HCT116 (cell line): ENCODE measurements at regions not wholly inside any gene's neighbourhood (a gene's known extent, or its start where the extent isn't known, plus 50 kb on each side); places are given as distances from the start of the nearest gene placed in this dataset.

ENCODE experiments used
- ATAC-seq: fragments of 200-7000 bp; cut with Tn5 transposase; 2 replicates; pipeline ENCODE4 v1.9.1; 2020; ENCODE audit warnings: mild to moderate bottlenecking, moderate library complexity
- BruUV-seq: library from RNA; stranded (reverse); fragments of 400-500 nt; replicated peaks from 2 replicates; lab custom pipeline; 2021; lab: Mats Ljungman, UMichigan
- CTCF ChIA-PET: fragments of 300-600 bp; sonication (Branson Sonifier 250); formaldehyde crosslinking; loops from one replicate; lab custom pipeline; 2021; ENCODE audit warnings: antibody characterized with exemption; lab: Charles Lee
- POLR2A ChIA-PET: fragments of 300-600, 350-600 bp; sonication (Branson Sonifier 250); formaldehyde crosslinking; loops from one replicate; lab custom pipeline; 2021; ENCODE audit warnings: antibody characterized with exemption; lab: Charles Lee
- RAD21 ChIA-PET, 2 experiments: fragments of 300-600 bp; sonication (Branson Sonifier 250); formaldehyde crosslinking; loops; one replicate each; lab custom pipeline; 2023; ENCODE audit warnings: low total read pairs in 2 of 2; ENCODE audit not compliant: uncharacterized antibody in 2 of 2, unreplicated experiment in 2 of 2, low non-redundant PET in 1 of 2; lab: Charles Lee
- DNase-seq: peaks from one replicate; pipeline ENCODE4 v3.0.0-alpha.2; 2010; ENCODE audit warnings: low read depth, low spot score
- H2AFZ ChIP-seq: fragments of 200-600 bp; shearing (Covaris generic), sonication (generic); 2 replicates; pipeline ENCODE4 v1.6.1; 2017; ENCODE audit warnings: low read depth, mixed run types, mixed read lengths, antibody characterized with exemption, low read length; ENCODE audit not compliant: poor library complexity, severe bottlenecking
- H3K27ac ChIP-seq: 2 replicates; pipeline ENCODE4 v1.5.1; 2012; ENCODE audit warnings: low read depth, low read length
- H3K27me3 ChIP-seq: fragments of 200-600 bp; sonication (generic); 2 replicates; pipeline ENCODE4 v1.6.1; 2016; ENCODE audit warnings: mixed run types, low read length, mixed read lengths; ENCODE audit not compliant: insufficient read depth
- H3K36me3 ChIP-seq, 2 experiments: fragments of 200-500 bp in 1 of 2; fragments of 200-600 bp in 1 of 2; sonication (Bioruptor generic) in 1 of 2; sonication (generic) in 1 of 2; 2 replicates each; pipeline versions ENCODE4 v1.5.1 to v1.6.1; 2014 to 2016; ENCODE audit warnings: low read length in 2 of 2, inconsistent platforms in 1 of 2, mixed read lengths in 1 of 2, mixed run types in 1 of 2; ENCODE audit not compliant: insufficient read depth in 2 of 2, control insufficient read depth in 1 of 2
- H3K4me1 ChIP-seq, 2 experiments: fragments of 200-600 bp in 1 of 2; sonication (generic) in 1 of 2; 2 replicates each; pipeline versions ENCODE4 v1.5.1 to v1.6.1; 2012 to 2017; ENCODE audit warnings: low read length in 2 of 2, inconsistent platforms in 1 of 2, mild to moderate bottlenecking in 1 of 2, mixed read lengths in 1 of 2, mixed run types in 1 of 2, moderate library complexity in 1 of 2; ENCODE audit not compliant: insufficient read depth in 2 of 2, control insufficient read depth in 1 of 2
- H3K4me2 ChIP-seq: fragments of 200-600 bp; sonication (generic); 2 replicates; pipeline ENCODE4 v1.6.1; 2017; ENCODE audit warnings: mixed run types, low read length, mixed read lengths
- H3K4me3 ChIP-seq, 2 experiments: fragments of 200-600 bp in 1 of 2; sonication (generic) in 1 of 2; replicated peaks in 1 of 2; 2 replicates each; pipeline ENCODE4 v1.5.1; 2011 to 2016; ENCODE audit warnings: low read length in 2 of 2, control low read depth in 1 of 2, low read depth in 1 of 2, mild to moderate bottlenecking in 1 of 2, mixed read lengths in 1 of 2, mixed run types in 1 of 2
- H3K79me2 ChIP-seq: fragments of 200-600 bp; sonication (generic); 2 replicates; pipeline ENCODE4 v1.6.1; 2017; ENCODE audit warnings: mild to moderate bottlenecking, mixed run types, low read length, moderate library complexity, mixed read lengths; ENCODE audit not compliant: insufficient read depth
- H3K9ac ChIP-seq: fragments of 200-600 bp; sonication (generic); 2 replicates; pipeline ENCODE4 v1.6.1; 2016; ENCODE audit warnings: low read length, mixed read lengths
- H3K9me2 ChIP-seq: fragments of 200-600 bp; sonication (generic), shearing (Covaris generic); 2 replicates; pipeline ENCODE4 v1.6.1; 2017; ENCODE audit warnings: mixed run types, mild to moderate bottlenecking, moderate library complexity; ENCODE audit not compliant: insufficient read depth
- H3K9me3 ChIP-seq, 2 experiments: fragments of 200-500 bp in 1 of 2; fragments of 200-600 bp in 1 of 2; sonication (Bioruptor generic) in 1 of 2; sonication (generic) in 1 of 2; 2 replicates each; pipeline ENCODE4 v1.6.1; 2014 to 2017; ENCODE audit warnings: low read length in 2 of 2, mixed read lengths in 2 of 2, inconsistent platforms in 1 of 2, low read depth in 1 of 2, mild to moderate bottlenecking in 1 of 2, mixed run types in 1 of 2, moderate library complexity in 1 of 2; ENCODE audit not compliant: control insufficient read depth in 1 of 2, insufficient read depth in 1 of 2
- H4K20me1 ChIP-seq: fragments of 200-600 bp; sonication (generic), shearing (Covaris generic); 2 replicates; pipeline ENCODE4 v1.6.1; 2017; ENCODE audit warnings: mixed run types, mild to moderate bottlenecking, moderate library complexity; ENCODE audit not compliant: insufficient read depth
- CTCF ChIP-seq, 3 experiments: fragments of 200-600 bp in 1 of 3; sonication (generic) in 1 of 3; IDR thresholded peaks in 2 of 3; conservative IDR thresholded peaks in 1 of 3; 2 replicates each; pipeline ENCODE4 v1.5.1; 2012 to 2017; ENCODE audit warnings: low read depth in 2 of 3, low read length in 2 of 3, antibody characterized with exemption in 1 of 3, borderline replicate concordance in 1 of 3, control low read depth in 1 of 3, mild to moderate bottlenecking in 1 of 3, mixed read lengths in 1 of 3, mixed run types in 1 of 3, moderate library complexity in 1 of 3; ENCODE audit not compliant: insufficient read depth in 1 of 3
- EGR1 ChIP-seq: IDR thresholded peaks from 2 replicates; pipeline ENCODE4 v1.6.1; 2012; ENCODE audit warnings: low read depth
- ELF1 ChIP-seq: IDR thresholded peaks from 2 replicates; pipeline ENCODE4 v1.6.1; 2012; ENCODE audit warnings: low read depth, borderline replicate concordance
- RAD21 ChIP-seq: IDR thresholded peaks from 2 replicates; pipeline ENCODE4 v1.6.1; 2012; ENCODE audit warnings: low read depth, mild to moderate bottlenecking
- intact Hi-C: fragments of 100-400 bp; cut with micrococcal nuclease; formaldehyde crosslinking; loops from 2 replicates; pipeline ENCODE4 v1.10.0; 2022

GRCh38 chr2:64327510-64328414 is 126.2 kb upstream of the LGALSL start:
- H3K4me2 ChIP-seq = no peak overlapping the region
- BruUV-seq = no TSS peak
- no peak for TF ChIP-seq EGR1
- peak; percentile 67 for TF ChIP-seq RAD21
- TF ChIP-seq CTCF (IDR thresholded peaks at IDR 0.05 in 2 of 3, conservative IDR thresholded peaks at IDR 0.05 in 1 of 3; ENCODE audit: borderline replicate concordance in 1 of 3, insufficient read depth in 1 of 3, low read depth in 2 of 3, low read length in 2 of 3) = peak; percentile 17 to 40 (median 32); a peak in 3 of 6 replicates
- TF ChIP-seq ELF1 = no peak

More at GRCh38 chr2:64327510-64328414, 126.2 kb upstream of the LGALSL start:
- intact Hi-C loops = no loop called here
- Histone ChIP-seq H3K79me2 (no peaks in the 10 kb centered on the region), H3K4me3 (no peak overlapping the region), H3K36me3 (no peaks in the 10 kb centered on the region), H3K4me1 (peaks cover 0 to 7% of the 10 kb centered on the region in 2 experiments; a peak in 2 of 4 replicates), H3K9me3 (no peaks in the 10 kb centered on the region), H3K9ac (no peak overlapping the region), H3K27ac (no peak overlapping the region), H4K20me1 (no peaks in the 10 kb centered on the region), H3K27me3 (peaks cover 4% of the 10 kb centered on the region; the same call in 1 of the 2 replicates), H2AFZ (no peak overlapping the region), H3K9me2 (no peaks in the 10 kb centered on the region)
- ATAC-seq (0 out of 2 replicates have a peak, but pooled peaks have one; percentile 49), DNase-seq (no peak)
- ChIA-PET RAD21 (interaction anchor here (1.5 to 2.2 kb wide), 3 partner anchors 160 to 278 kb away, joined by 3 to 19 read pairs (median 13); no protein-coding TSS in a partner anchor), CTCF (interaction anchor here (0.7 to 6.1 kb wide), 8 partner anchors 16 to 629 kb away, joined by 3 to 88 read pairs (median 4); no protein-coding TSS in a partner anchor), POLR2A (interaction anchor here (1.4 kb wide), 1 partner anchor 278 kb away, joined by 6 read pairs; no protein-coding TSS in a partner anchor)
